ENCODE measurements at regions not wholly inside any gene's neighbourhood (a gene's known extent, or its start where the extent isn't known, plus 50 kb on each side); places are given as distances from the start of the nearest gene placed in this dataset.
A peak's percentile ranks its signal among the peaks of the same experiment; 100 is the strongest.

GRCh38 chr10:58932577-58933314 lies 243.7 kb upstream of the PHYHIPL start:
- DNase-seq (ENCODE audit: low read depth, low spot score): peak; percentile 78

- no peak for DNase-seq (ENCODE audit: low read depth, low spot score)
Measured at GRCh38 chr10:58936364-58936763, 240.1 kb upstream of the PHYHIPL start.

GRCh38 chr10:58937423-58937822 lies 239.0 kb upstream of the PHYHIPL start:
- DNase-seq (ENCODE audit: low read depth, low spot score): no peak

GRCh38 chr10:58942724-58943123 lies 233.7 kb upstream of the PHYHIPL start:
- DNase-seq (ENCODE audit: low read depth, low spot score): no peak

- DNase-seq (ENCODE audit: low read depth, low spot score): peak; percentile 26
Measured at GRCh38 chr10:58943256-58943890, 233.1 kb upstream of the PHYHIPL start.

GRCh38 chr10:58943960-58944359 lies 232.5 kb upstream of the PHYHIPL start:
- no peak for DNase-seq (ENCODE audit: low read depth, low spot score)

GRCh38 chr10:58948303-58948702 lies 228.1 kb upstream of the PHYHIPL start:
- DNase-seq (ENCODE audit: low read depth, low spot score): no peak

- DNase-seq (ENCODE audit: low read depth, low spot score): peak; percentile 18
Measured at GRCh38 chr10:58950618-58951017, 225.8 kb upstream of the PHYHIPL start.

- DNase-seq (ENCODE audit: low read depth, low spot score): no peak
Measured at GRCh38 chr10:58951087-58951486, 225.4 kb upstream of the PHYHIPL start.

- peak; percentile 16 for DNase-seq (ENCODE audit: low read depth, low spot score)
Measured at GRCh38 chr10:58951746-58952145, 224.7 kb upstream of the PHYHIPL start.

- DNase-seq (ENCODE audit: low read depth, low spot score): no peak
Measured at GRCh38 chr10:58952162-58952601, 224.3 kb upstream of the PHYHIPL start.

GRCh38 chr10:58952747-58953466 lies 223.5 kb upstream of the PHYHIPL start:
- DNase-seq (ENCODE audit: low read depth, low spot score): peak; percentile 83

GRCh38 chr10:58954178-58954577 lies 222.3 kb upstream of the PHYHIPL start:
- no peak for DNase-seq (ENCODE audit: low read depth, low spot score)

GRCh38 chr10:58955615-58956014 lies 220.8 kb upstream of the PHYHIPL start:
- no peak for DNase-seq (ENCODE audit: low read depth, low spot score)

GRCh38 chr10:58956926-58957325 lies 219.5 kb upstream of the PHYHIPL start:
- peak; percentile 31 for DNase-seq (ENCODE audit: low read depth, low spot score)

- no peak for DNase-seq (ENCODE audit: low read depth, low spot score)
Measured at GRCh38 chr10:58957517-58957916, 218.9 kb upstream of the PHYHIPL start.

GRCh38 chr10:58963101-58963534 lies 213.3 kb upstream of the PHYHIPL start:
- DNase-seq (ENCODE audit: low read depth, low spot score): no peak

- peak; percentile 78 for DNase-seq (ENCODE audit: low read depth, low spot score)
Measured at GRCh38 chr10:58963723-58964124, 212.7 kb upstream of the PHYHIPL start.

- no peak for DNase-seq (ENCODE audit: low read depth, low spot score)
Measured at GRCh38 chr10:58965855-58966254, 210.6 kb upstream of the PHYHIPL start.

- peak; percentile 67 for DNase-seq (ENCODE audit: low read depth, low spot score)
Measured at GRCh38 chr10:58967551-58968388, 208.7 kb upstream of the PHYHIPL start.

GRCh38 chr10:58968389-58968755 lies 208.1 kb upstream of the PHYHIPL start:
- DNase-seq (ENCODE audit: low read depth, low spot score): no peak

GRCh38 chr10:58969576-58969975 lies 206.9 kb upstream of the PHYHIPL start:
- peak; percentile 31 for DNase-seq (ENCODE audit: low read depth, low spot score)
